Left cardiac atrium (tissue), 4 donors: ENCODE measurements at regions not wholly inside any gene's neighbourhood (a gene's known extent, or its start where the extent isn't known, plus 50 kb on each side); places are given as distances from the start of the nearest gene placed in this dataset.

Experiments
- ATAC-seq, 2 donors: fragments of 200-7000 bp; cut with Tn5 transposase; one replicate each; pipeline ENCODE4 v1.9.1; 2020; ENCODE audit warnings: mild to moderate bottlenecking in 2 of 2, moderate library complexity in 2 of 2
- DNase-seq: peaks from one replicate; pipeline ENCODE4 v3.0.0-alpha.2; 2020
- intact Hi-C, 2 donors: fragments of 100-400 bp; cut with DNase I; formaldehyde crosslinking; loops; one replicate each; pipeline versions ENCODE4 v1.14.1 to v1.15.1; 2022 to 2023
- donor health status: DM: no; HTN: yes; CAD: no.
- donor health status: DM: no; HTN: yes; CAD: no; lungs with severe emphysema.
- donor health status: DM: yes; HTN: yes; CAD: no.
- donor health status: Dilated cardiomyopathy.

DNA sequence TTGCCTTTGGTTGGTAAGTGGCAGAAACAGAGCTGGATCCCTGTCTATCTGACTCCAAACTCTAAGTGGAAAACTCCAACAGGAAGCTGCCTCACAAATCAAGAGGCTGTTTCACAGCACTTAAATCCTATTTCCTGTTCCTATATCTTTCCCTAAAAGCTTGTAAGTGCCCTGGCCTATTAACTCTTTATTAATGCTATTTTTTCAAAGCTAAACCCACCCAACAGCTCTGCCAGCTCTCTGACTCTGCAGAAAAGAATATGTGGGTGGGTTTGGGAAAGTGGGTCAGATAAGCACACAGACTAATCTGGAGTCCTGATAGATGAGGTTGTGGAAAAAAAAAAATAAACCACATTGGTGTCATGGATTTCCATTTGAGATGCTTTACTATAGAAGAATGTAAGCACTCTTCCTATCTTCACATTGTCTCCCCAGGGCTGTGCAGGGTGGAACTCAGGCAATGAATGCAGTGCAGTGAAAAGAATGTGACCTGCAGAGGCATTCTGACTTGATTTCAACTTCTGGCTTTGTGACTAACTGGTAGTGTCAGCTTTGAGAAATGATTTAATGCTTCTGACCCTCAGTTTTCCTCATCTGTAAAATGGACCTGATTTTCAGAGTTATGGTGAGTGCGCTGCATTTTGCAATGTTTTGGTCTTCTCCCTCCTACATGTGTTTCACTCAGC lies 125.6 kb downstream of the AASDHPPT start:
- DNase-seq (no peak), ATAC-seq (no peak)
- intact Hi-C loops, result no loop called here

DNA sequence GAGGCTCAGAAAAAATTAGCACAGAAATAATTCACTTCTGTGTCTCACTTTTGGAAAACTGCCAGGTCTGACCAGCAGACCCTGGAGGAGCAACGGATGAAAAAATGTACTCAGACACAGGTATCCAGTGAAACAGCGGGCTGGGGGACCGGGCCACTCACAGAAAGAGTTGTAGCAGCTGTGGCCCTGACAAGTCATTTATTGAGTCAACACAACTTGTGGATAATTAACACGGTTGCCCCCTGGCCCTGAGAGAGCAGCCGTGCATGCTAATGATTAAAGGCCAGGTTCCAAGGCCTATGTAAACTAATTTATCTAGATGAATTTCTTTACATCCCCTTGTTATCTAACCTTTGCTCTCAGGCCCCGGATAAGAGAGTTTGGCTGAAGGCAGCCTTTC lies 131.3 kb downstream of the AASDHPPT start:
- DNase-seq, result no peak
- intact Hi-C loops, result no loop called here
- ATAC-seq, result no peak

GRCh38 chr11:106212081-106212480 lies 134.6 kb downstream of the AASDHPPT start:
- intact Hi-C loops, result no loop called here
- ATAC-seq (no peak), DNase-seq (no peak)

GRCh38 chr11:106216281-106216680 lies 138.8 kb downstream of the AASDHPPT start:
- no peak for ATAC-seq

GRCh38 chr11:106217456-106217855 lies 140.0 kb downstream of the AASDHPPT start:
- intact Hi-C loops, result no loop called here
- DNase-seq (no peak), ATAC-seq (no peak)

More at GRCh38 chr11:106216281-106216680, 138.8 kb downstream of the AASDHPPT start:
- intact Hi-C loops, result no loop called here
- no peak for DNase-seq

- DNase-seq (no peak), ATAC-seq (no peak)
- intact Hi-C loops, result no loop called here
These were observed 140.6 kb downstream of the AASDHPPT start for GRCh38 chr11:106218106-106218505.

DNA sequence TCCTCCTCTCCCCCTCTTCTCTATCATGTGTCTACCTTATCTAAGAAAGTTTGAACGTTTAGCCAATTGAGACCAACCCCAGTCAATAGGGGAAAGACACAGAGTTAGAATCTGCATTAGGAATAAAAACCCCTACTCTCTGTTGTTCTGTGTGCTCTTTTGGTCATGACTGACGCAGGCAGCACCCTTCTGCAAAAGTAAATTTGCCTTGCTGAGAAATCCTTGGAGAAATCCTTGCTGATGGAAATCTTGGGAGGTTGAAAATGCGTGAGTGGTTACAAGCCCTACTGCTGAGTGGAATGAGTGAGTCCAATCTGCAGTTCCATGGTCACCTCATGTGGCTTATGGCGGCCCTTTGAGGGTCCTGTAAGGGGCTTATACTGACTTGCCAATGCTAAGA lies 145.2 kb downstream of the AASDHPPT start:
- intact Hi-C loops, result no loop called here
- ATAC-seq (no peak), DNase-seq (no peak)

GRCh38 chr11:106224172-106224571 lies 146.7 kb downstream of the AASDHPPT start:
- intact Hi-C loops, result no loop called here
- no peak for DNase-seq
- ATAC-seq, result no peak

DNA sequence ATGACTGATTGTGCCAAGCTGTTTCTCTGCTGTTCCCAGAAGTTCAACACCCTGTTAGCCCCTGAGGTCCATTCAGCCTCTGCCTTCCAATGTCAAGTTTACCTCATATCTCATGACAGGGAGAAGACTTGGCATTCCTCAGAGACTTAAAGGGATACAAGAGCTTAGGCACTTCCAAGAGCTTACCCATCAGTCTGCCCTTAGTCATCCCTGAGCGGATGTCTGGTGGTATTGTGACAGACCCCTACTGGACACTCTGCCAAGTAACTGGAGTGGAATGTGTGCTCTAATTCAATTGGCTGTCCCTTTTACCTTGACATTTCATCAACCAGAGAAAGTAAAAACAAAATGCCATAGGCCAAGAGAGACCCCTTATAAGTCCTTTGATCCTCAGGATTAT lies 151.5 kb downstream of the AASDHPPT start:
- ATAC-seq (no peak), DNase-seq (no peak)
- intact Hi-C loops, result no loop called here

GRCh38 chr11:106231591-106231990 lies 154.1 kb downstream of the AASDHPPT start:
- DNase-seq (no peak), ATAC-seq (no peak)
- intact Hi-C loops, result no loop called here

DNA sequence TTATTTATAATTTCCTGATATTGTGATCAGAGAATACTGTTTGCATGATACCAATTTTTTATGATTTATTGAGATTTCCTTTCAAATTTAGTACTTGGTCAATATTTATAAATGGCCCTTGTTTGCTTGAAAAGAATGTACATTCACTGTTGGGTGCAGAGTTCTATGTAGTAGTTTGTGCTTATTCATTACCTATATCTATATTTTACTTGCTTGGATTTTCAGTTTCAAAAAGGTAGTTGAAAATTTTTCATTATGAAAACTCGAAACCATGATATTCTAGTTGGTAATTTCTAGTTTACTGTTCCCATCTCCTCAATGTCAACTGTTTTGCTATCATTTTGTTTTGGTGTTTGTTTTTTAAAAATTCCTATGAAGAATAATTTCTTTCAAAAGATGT lies 155.7 kb downstream of the AASDHPPT start:
- DNase-seq (no peak), ATAC-seq (no peak)
- intact Hi-C loops, result no loop called here

DNA sequence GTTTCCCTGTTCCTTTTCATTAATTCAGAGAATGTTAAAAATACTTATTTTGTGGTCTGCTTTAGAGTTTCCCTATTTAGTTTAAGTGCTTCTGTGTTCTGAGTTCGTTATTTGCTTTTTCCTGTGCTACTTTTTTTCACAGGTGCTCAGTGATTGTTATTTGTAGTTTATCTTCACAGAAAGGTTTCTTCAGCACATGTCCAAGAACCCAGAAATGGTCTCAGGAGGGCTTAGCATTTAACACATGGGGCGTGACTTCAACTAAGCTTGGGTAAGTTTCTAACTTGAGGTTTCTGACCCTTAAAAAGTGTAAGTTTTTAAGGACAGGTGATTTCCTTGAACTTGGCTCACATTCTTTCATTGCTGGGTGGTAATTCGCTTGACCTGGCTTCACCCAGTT lies 157.3 kb downstream of the AASDHPPT start:
- DNase-seq, result no peak
- no peak for ATAC-seq
- intact Hi-C loops, result no loop called here

DNA sequence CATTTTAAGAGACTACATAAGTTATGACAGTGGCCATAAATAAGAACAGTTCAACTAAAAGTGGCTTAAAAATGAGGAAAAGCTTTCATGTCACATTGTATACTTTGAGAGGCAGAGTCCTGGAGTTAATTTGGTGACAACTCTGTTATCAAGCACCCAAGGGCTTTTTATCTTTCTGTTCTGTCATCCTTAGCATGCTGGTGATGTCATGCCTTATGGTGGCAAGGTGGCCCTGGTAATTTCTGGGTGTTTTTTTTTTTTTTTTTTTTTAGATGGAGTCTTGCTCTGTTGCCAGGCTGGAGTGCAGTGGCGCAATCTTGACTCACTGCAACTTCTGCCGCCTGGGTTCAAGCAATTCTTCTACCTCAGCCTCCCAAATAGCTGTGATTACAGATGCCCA lies 158.8 kb downstream of the AASDHPPT start:
- intact Hi-C loops, result no loop called here
- no peak for DNase-seq
- ATAC-seq, result no peak

DNA sequence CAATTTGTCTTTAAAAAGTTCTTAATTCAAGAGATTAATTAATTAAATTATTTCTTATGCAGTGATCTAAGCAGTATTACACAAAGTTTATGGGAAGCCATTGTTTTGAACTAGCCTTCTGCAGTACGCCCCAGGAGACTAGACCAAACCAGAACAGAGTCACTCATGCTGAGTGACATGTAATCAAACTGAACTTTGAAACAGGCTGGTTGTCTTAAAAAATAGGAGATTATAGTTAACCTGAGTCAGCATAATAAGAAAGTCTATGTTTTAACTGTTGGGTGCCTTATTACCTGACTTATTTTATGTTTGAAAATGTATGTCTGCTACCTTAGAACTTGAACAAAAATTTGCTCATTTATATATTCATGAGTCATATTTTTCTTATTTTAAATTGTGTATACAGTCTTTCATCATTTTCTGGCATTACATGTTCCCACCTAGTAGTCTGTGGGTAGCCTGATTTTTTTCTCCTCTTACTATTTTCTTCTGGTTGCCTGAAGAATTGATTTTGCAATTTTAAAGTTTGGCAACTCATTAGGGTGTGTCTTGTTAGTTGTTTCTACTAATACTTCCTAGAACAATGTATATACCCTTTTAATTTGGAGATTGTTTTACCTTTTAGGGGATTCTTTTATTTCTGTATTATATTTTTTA lies 161.4 kb downstream of the AASDHPPT start:
- DNase-seq (no peak), ATAC-seq (no peak)
- intact Hi-C loops, result no loop called here

DNA sequence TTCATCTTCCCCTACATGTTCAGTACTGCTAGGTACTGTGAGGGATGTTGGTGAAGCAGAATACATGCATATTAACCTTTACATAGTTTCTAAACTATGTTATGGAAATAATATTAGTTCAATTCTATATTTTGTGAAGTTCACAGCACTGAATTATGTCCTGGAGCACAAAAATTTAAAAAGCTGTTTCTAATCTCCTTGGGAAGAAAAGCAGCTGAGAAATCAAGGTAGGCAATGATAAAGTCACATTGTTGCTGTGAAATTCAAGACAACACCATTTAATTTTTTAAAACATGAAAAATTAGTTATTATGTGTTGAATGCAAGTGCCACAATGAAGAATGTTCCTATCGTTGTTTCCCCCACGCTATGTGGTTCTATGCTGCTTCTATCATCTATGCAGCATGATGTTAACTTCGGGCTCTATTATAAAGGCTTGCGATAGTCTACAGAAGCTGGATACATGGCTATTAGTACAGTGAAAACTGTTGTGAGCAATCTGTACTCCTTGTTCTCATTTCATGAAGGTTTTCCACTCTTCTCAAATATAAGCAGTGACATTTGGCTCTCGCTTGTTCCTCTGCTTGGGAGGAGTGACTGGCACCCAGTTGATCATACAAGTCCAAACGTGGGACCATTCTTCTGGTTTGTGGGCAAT lies 164.3 kb downstream of the AASDHPPT start:
- intact Hi-C loops, result no loop called here
- DNase-seq (no peak), ATAC-seq (no peak)

DNA sequence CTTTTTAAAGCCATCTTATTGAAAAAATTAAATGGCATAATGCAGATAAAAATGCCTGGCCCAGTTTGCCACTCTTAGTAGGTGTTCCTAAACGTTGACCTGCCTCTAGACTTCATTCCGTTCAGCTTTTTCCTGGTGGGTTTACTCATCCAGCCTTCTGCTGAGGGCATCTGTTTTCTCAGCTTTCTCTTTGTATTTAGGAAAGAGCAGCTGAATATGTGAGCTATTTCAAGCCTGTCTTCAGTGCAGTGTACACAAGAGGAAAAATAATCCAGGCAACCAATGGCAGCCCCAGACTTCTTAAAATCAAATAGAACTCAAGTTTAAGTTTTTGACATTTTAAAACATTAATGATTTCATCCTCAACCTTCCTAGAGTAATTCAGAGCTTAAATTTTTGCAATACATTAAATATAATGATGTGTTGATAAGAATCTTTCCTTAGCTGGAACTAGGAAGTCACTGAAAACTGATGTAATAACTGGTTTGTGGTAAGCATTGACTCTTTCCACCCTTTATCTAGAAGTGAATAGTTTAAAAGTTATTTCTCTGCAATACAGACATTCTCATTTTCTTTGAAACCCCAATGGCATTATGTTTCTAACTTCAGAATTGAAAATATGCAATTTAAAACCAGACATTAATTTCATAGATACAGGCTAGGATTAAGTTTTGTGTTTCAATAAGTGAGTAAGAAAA lies 165.4 kb downstream of the AASDHPPT start:
- ATAC-seq, result no peak
- DNase-seq, result no peak
- intact Hi-C loops, result no loop called here

DNA sequence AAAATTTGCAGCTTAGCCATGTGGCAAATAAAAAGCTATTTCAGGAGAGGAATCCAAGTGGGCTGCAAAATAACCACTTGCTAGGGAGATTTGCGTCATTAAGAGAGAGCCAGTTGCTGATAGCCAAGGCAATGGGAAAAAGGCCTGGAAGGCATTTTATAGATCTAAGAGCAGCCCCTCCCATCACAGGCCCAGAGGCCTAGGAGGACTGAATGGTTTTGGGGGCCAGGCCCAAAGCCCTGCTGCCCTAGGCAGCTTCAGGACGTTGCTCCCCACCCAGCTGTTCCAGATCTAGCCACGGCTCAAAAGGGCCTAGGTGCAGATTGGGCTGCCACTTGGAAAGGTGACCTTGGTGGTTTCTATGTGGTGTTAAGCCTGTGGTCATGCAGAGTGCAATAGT lies 169.0 kb downstream of the AASDHPPT start:
- intact Hi-C loops, result no loop called here
- DNase-seq (no peak), ATAC-seq (no peak)

DNA sequence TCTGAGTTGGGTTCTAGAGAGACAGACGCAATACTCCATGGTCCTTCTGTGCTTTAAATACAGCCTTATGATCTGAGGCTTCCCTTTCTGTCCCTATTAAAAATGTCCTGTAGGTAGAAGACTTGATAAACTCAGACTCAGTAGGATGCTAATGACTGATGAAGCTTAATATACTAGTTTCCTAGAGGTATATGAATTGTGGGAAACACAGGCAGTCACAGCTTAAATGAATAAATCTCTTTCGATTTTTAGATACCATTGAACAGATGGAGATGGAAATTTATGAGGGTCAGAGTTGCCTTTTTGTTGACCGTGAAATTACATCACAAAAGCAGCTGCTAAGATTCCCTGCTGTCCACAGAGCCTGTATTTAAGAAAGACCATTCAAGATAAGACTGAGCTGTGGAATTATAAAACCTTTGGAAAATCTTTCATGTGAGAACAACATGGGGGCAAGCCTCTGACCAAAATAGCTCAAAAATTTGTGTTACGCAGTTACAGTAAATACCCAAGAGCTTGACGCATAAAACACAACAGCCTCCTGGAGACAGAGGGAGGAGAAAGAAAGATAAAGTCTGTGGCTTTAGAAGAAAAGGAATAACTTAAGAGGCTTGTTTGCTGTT lies 172.3 kb downstream of the AASDHPPT start:
- intact Hi-C loops, result no loop called here
- DNase-seq (no peak), ATAC-seq (peak in 1 of 2 donors; percentile 61)

GRCh38 chr11:106262852-106263251 lies 185.4 kb downstream of the AASDHPPT start:
- intact Hi-C loops, result no loop called here
- ATAC-seq (no peak), DNase-seq (no peak)

DNA sequence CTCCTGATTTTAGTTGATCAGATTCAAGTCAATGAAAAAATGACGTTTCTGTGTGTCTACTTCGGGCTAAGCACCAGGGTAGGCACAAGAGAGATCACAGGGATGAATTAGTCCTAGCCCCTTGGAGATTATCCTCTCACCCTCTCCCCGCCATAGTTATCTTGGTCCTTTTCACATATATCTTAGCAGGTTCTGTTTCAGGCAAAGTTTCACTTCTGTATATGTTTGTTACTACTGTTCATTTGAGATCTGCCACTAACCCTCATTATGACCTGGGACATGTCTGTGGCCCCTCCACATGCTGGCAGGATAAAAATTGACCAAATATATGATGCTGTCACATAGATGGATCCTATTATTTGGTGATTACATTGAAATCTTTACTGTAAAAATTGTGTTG lies 186.1 kb downstream of the AASDHPPT start:
- no peak for ATAC-seq
- intact Hi-C loops, result no loop called here
- DNase-seq, result no peak
